GM23248 (cell line): ENCODE measurements at regions not wholly inside any gene's neighbourhood (a gene's known extent, or its start where the extent isn't known, plus 50 kb on each side); places are given as distances from the start of the nearest gene placed in this dataset. TPM values are rescaled to one million over a fixed set of nuclear protein-coding genes. Genes with fewer than 3 reads are reported as not detected.

Experiments
- DNase-seq: peaks from one replicate; pipeline ENCODE4 v3.0.0-alpha.2; 2015
- H2AFZ ChIP-seq: fragments of 200-600 bp; sonication (generic); 2 replicates; pipeline ENCODE4 v1.6.1; 2016; ENCODE audit warnings: antibody characterized with exemption
- H3F3A ChIP-seq: fragments of 200-600 bp; sonication (generic); 2 replicates; pipeline ENCODE4 v1.6.1; 2016; ENCODE audit warnings: mild to moderate bottlenecking, antibody characterized with exemption, mixed run types; ENCODE audit not compliant: insufficient read depth
- H3K27ac ChIP-seq: fragments of 200-600 bp; sonication (generic); 2 replicates; pipeline ENCODE4 v1.5.1; 2016; ENCODE audit warnings: mild to moderate bottlenecking
- H3K27me3 ChIP-seq: fragments of 200-600 bp; sonication (generic); replicated peaks from 2 replicates; pipeline ENCODE4 v1.6.1; 2016; ENCODE audit warnings: mild to moderate bottlenecking; ENCODE audit not compliant: insufficient read depth
- H3K36me3 ChIP-seq: fragments of 200-600 bp; sonication (generic); 2 replicates; pipeline ENCODE4 v1.6.1; 2016; ENCODE audit warnings: low read depth, mild to moderate bottlenecking
- H3K4me1 ChIP-seq: fragments of 200-600 bp; sonication (generic); 2 replicates; pipeline ENCODE4 v1.6.1; 2016; ENCODE audit warnings: mild to moderate bottlenecking; ENCODE audit not compliant: insufficient read depth
- H3K4me2 ChIP-seq: fragments of 200-600 bp; sonication (generic); one replicate; pipeline ENCODE4 v1.6.1; 2016; ENCODE audit warnings: mild to moderate bottlenecking; ENCODE audit not compliant: unreplicated experiment
- H3K4me3 ChIP-seq: fragments of 200-600 bp; sonication (generic); 2 replicates; pipeline ENCODE4 v1.5.1; 2016; ENCODE audit warnings: mild to moderate bottlenecking
- H3K79me2 ChIP-seq: fragments of 200-600 bp; sonication (generic); 2 replicates; pipeline ENCODE4 v1.6.1; 2016; ENCODE audit warnings: mild to moderate bottlenecking; ENCODE audit not compliant: insufficient read depth
- H3K9ac ChIP-seq: fragments of 200-600 bp; sonication (generic); 2 replicates; pipeline ENCODE4 v1.6.1; 2016; ENCODE audit warnings: mild to moderate bottlenecking
- H3K9me2 ChIP-seq: fragments of 200-600 bp; sonication (generic); 2 replicates; pipeline ENCODE4 v1.6.1; 2016; ENCODE audit warnings: mixed run types, mild to moderate bottlenecking, moderate library complexity; ENCODE audit not compliant: insufficient read depth
- H3K9me3 ChIP-seq: fragments of 200-600 bp; sonication (generic); one replicate; pipeline ENCODE4 v1.6.1; 2017; ENCODE audit warnings: low read depth
- H4K20me1 ChIP-seq: fragments of 200-600 bp; sonication (generic); 2 replicates; pipeline ENCODE4 v1.6.0; 2016; ENCODE audit not compliant: insufficient read depth
- EZH2 ChIP-seq: fragments of 200-600 bp; sonication (generic); IDR thresholded peaks from 2 replicates; pipeline ENCODE4 v1.6.1; 2018; ENCODE audit warnings: antibody characterized with exemption, mild to moderate bottlenecking; ENCODE audit not compliant: insufficient read depth, poor library complexity, severe bottlenecking
- EZH2phosphoT487 ChIP-seq: fragments of 200-600 bp; sonication (generic); IDR thresholded peaks from 2 replicates; pipeline ENCODE4 v1.6.1; 2018; ENCODE audit warnings: antibody characterized with exemption, moderate library complexity, mild to moderate bottlenecking, low read depth; ENCODE audit not compliant: insufficient read depth
- WGBS, 2 experiments: methylation state at CpG; one replicate each; pipeline ENCODE4 v1.1.6; 2015 to 2017; ENCODE audit warnings: low lambda C conversion rate in 2 of 2, low coverage in 1 of 2; ENCODE audit errors: missing lambda C conversion rate in 2 of 2; 5-methylcytosine and 5-hydroxymethylcytosine counted together
- in situ Hi-C: fragments of 300-500 bp; cut with MboI; formaldehyde crosslinking; loops from 2 replicates; pipeline ENCODE4 v1.15.0; 2020
- microRNA-seq: library from miRNA; unstranded; fragments of <30 nt; microRNA quantifications from one replicate; pipeline ENCODE4, GENCODE V29; 2016; ENCODE audit warnings: borderline number of aligned reads
- small RNA-seq: library from RNA; depleted of rRNA; stranded (forward); fragments of <200 nt; gene quantifications from one replicate; pipeline ENCODE3, GENCODE V24; 2014; ENCODE audit warnings: low read depth, low replicate concordance

DNA sequence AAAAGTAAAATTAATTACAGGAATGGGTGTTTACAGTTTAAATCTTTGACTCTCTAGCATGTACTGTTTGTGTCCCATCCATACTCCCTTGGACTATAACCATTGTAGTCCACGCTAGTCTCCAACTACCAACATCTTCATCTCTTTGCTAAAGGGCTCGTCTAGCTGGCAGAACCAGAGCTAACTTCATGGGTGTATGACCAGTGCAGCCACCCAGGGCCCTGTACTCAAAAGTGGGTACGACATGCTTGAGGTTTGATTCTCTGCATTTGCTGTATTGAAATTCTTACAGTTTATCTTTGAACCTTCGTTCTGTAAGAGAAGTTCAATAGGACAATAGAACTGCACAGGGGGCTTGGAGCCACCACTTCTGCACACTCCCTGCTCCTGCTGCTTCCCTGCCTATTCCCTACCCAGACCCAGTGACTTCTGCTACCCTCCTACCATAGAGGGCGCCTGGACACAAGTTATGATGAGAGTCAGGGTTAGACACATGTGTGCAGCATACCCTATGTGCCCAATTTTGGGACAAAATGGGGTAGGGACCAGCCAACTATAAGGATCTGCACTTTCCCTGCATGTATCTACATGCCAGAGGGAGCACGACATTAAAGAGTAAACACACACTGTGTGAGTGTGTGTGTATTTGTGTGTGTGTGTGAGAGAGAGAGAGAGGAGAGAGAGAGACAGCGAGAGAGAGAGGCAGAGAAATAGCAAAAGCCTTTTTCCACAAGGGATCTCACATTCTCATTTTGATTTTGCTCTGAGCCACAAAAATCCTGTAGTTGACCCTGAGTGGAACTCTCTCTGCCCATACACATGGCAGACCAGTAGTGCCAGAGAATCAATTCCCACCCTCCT lies 59.0 kb upstream of the NECTIN3 start:
- no peak overlapping the region for H2AFZ ChIP-seq
- DNase-seq: no peak
- no peaks in the 10 kb centered on the region for H3K9me3 ChIP-seq
- no peaks in the 10 kb centered on the region for H3K36me3 ChIP-seq
- H3K79me2 ChIP-seq: no peaks in the 10 kb centered on the region
- no peak overlapping the region for H3K27ac ChIP-seq
- in situ Hi-C loops: no loop called here
- no peak overlapping the region for H3K4me3 ChIP-seq
- H3K4me2 ChIP-seq: no peak overlapping the region
- no peaks in the 10 kb centered on the region for H3F3A ChIP-seq
- no peak overlapping the region for H3K9ac ChIP-seq
- H3K4me1 ChIP-seq: no peaks in the 10 kb centered on the region
- H4K20me1 ChIP-seq: no peaks in the 10 kb centered on the region
- WGBS, 2 experiments: 65 to 68% methylated on average over 6 of the region's 7 CpGs
- H3K27me3 ChIP-seq: no peaks in the 10 kb centered on the region
- TF ChIP-seq EZH2phosphoT487 (no peak), EZH2 (no peak)
- H3K9me2 ChIP-seq: no peaks in the 10 kb centered on the region

Small RNAs in the stretch of these regions (microRNA-seq; reads per million reads assigned to microRNA genes)
- gene MIR4445: not detected

Small RNAs in the stretch of these regions (small RNA-seq; reads per million reads assigned to genes)
- gene AC078918.1 (not detected), gene MIR4445 (not detected), gene RF00019 (not detected), gene RNU6ATAC15P (not detected)
